ENCODE measurements at regions not wholly inside any gene's neighbourhood (a gene's known extent, or its start where the extent isn't known, plus 50 kb on each side); places are given as distances from the start of the nearest gene placed in this dataset.

DNA sequence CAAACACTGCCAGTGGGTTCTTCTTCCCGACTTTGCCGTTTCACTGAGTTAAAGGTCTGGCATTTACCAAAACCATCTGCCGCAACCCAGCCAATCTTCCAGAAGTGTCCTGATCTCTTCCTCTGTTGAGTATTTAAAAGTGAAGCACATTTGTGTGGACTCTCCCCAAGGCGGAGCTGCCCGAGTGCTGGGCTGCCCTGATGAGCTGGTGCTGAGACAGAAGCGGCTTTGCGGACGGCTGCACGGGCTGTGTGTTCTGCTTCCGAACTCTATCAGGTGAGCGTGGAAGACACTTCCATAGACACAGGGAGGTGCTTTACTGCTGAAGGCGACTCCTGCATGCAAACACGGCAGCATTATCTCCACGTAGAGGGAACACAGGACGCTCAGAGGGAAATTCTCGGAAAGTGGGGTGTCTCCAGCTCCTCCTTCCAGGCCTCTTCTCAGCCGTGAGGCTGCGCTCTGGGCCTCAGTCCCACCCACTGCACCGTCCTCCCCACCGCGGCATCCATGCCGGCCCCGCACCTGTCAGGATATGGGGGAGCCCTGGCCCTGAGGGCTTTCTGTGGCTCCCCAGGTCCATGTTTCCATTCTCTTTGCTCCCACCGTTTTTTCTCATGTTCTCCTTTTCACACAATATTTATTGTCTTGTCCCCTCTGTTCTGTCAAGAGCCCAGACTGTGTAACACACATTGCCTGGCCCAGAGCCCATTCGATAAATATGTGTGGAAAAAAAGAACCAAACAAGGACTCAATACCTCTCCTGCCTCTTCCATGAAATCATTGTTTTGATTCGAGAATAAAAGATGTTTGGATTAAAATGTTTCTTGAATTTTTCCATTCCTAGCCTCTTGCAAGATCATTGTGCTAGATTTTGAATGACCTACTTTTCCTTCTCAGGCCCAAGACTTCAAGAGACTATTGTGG is 205.1 kb downstream of the DLL1 start:
- no peak overlapping the region for H3K9ac ChIP-seq (ENCODE audit: insufficient read depth in 1 of 2, low read length in 2 of 2)
- H3K4me3 ChIP-seq, result no peak overlapping the region
- ATAC-seq (ENCODE audit: insufficient read depth, low FRiP score) (no peak), DNase-seq (peak in 2 of 3 donors; percentile 24 to 47)
- H3K9me3 ChIP-seq (ENCODE audit: control insufficient read depth in 4 of 4, insufficient read depth in 3 of 4, low read length in 3 of 4), result no peaks in the 10 kb centered on the region
- no peaks in the 10 kb centered on the region for H3K36me3 ChIP-seq (ENCODE audit: control insufficient read depth in 4 of 4, insufficient read depth in 4 of 4, low read length in 4 of 4)
- TF ChIP-seq, protein P1, sequence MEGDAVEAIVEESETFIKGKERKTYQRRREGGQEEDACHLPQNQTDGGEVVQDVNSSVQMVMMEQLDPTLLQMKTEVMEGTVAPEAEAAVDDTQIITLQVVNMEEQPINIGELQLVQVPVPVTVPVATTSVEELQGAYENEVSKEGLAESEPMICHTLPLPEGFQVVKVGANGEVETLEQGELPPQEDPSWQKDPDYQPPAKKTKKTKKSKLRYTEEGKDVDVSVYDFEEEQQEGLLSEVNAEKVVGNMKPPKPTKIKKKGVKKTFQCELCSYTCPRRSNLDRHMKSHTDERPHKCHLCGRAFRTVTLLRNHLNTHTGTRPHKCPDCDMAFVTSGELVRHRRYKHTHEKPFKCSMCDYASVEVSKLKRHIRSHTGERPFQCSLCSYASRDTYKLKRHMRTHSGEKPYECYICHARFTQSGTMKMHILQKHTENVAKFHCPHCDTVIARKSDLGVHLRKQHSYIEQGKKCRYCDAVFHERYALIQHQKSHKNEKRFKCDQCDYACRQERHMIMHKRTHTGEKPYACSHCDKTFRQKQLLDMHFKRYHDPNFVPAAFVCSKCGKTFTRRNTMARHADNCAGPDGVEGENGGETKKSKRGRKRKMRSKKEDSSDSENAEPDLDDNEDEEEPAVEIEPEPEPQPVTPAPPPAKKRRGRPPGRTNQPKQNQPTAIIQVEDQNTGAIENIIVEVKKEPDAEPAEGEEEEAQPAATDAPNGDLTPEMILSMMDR (IDR thresholded peaks at IDR 0.05; ENCODE audit: control extremely low read depth, extremely low read depth), result no peak
- peaks cover 0 to 21% (median 0%) of the 10 kb centered on the region in 3 donors for H3K27me3 ChIP-seq (ENCODE audit: control insufficient read depth in 3 of 3, insufficient read depth in 3 of 3, low read length in 2 of 3)
- H3K27ac ChIP-seq (ENCODE audit: low read depth in 1 of 2, low read length in 1 of 2), result no peak overlapping the region
- H3K4me1 ChIP-seq (ENCODE audit: control insufficient read depth in 5 of 5, insufficient read depth in 5 of 5, low read length in 5 of 5), result peaks cover 0 to 4% (median 0%) of the 10 kb centered on the region in 5 donors
- WGBS, 2 donors, result 79 to 81% methylated on average over 26 of the region's 26 CpGs

DNA sequence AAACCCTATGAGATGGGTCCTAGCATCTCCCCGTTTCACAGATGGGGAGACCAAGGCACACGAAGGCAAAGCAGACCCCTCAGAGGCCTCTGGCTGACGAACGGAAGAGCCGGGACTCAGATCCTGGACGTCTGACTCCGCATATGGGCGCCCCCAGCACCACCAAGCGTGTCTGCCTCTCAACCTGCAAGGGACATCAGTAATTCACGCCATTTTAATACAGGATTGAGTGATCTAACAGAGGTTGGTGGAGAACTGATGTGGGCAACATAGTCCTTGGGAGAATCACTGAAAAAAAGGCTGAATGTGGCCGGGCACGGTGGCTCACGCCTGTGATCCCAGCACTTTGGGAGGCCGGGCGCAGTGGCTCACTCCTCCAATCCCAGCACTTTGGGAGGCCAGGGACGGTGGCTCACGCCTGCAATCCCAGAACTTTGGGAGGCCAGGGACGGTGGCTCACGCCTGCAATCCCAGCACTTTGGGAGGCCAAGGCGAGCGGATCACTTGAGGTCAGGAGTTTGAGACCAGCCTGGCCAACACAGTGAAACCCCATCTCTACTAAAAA is 206.6 kb downstream of the DLL1 start:
- H3K4me3 ChIP-seq, result no peak overlapping the region
- peaks cover 0 to 2% (median 0%) of the 10 kb centered on the region in 4 donors for H3K9me3 ChIP-seq (ENCODE audit: control insufficient read depth in 4 of 4, insufficient read depth in 3 of 4, low read length in 3 of 4)
- TF ChIP-seq, protein P1 (IDR thresholded peaks at IDR 0.05; ENCODE audit: control extremely low read depth, extremely low read depth), result no peak
- DNase-seq (no peak), ATAC-seq (ENCODE audit: insufficient read depth, low FRiP score) (no peak)
- peaks cover 0 to 2% (median 0%) of the 10 kb centered on the region in 5 donors for H3K4me1 ChIP-seq (ENCODE audit: control insufficient read depth in 5 of 5, insufficient read depth in 5 of 5, low read length in 5 of 5)
- H3K27me3 ChIP-seq (ENCODE audit: control insufficient read depth in 3 of 3, insufficient read depth in 3 of 3, low read length in 2 of 3), result peaks cover 0 to 31% (median 4%) of the 10 kb centered on the region in 3 donors
- WGBS, 2 donors, result 93 to 95% methylated on average over 20 to 21 of the region's 21 CpGs
- H3K36me3 ChIP-seq (ENCODE audit: control insufficient read depth in 4 of 4, insufficient read depth in 4 of 4, low read length in 4 of 4), result no peaks in the 10 kb centered on the region
- H3K27ac ChIP-seq (ENCODE audit: low read depth in 1 of 2, low read length in 1 of 2), result no peak overlapping the region
- no peak overlapping the region for H3K9ac ChIP-seq (ENCODE audit: insufficient read depth in 1 of 2, low read length in 2 of 2)

GRCh38 chr6:170083236-170084051 is 207.4 kb downstream of the DLL1 start:
- H3K27me3 ChIP-seq (ENCODE audit: control insufficient read depth in 3 of 3, insufficient read depth in 3 of 3, low read length in 2 of 3), result peaks cover 0 to 31% (median 4%) of the 10 kb centered on the region in 3 donors
- DNase-seq, result no peak
- no peak overlapping the region for H3K27ac ChIP-seq (ENCODE audit: low read depth in 1 of 2, low read length in 1 of 2)
- WGBS, 2 donors, result 90 to 92% methylated on average over 33 of the region's 33 CpGs
- ATAC-seq (ENCODE audit: insufficient read depth, low FRiP score), result no peak
- H3K4me1 ChIP-seq (ENCODE audit: control insufficient read depth in 5 of 5, insufficient read depth in 5 of 5, low read length in 5 of 5), result peaks cover 0 to 2% (median 0%) of the 10 kb centered on the region in 5 donors
- no peak overlapping the region for H3K4me3 ChIP-seq
- H3K9me3 ChIP-seq (ENCODE audit: control insufficient read depth in 4 of 4, insufficient read depth in 3 of 4, low read length in 3 of 4), result peaks cover 0 to 5% (median 0%) of the 10 kb centered on the region in 4 donors
- no peak overlapping the region for H3K9ac ChIP-seq (ENCODE audit: insufficient read depth in 1 of 2, low read length in 2 of 2)
- TF ChIP-seq, protein P1 (IDR thresholded peaks at IDR 0.05; ENCODE audit: control extremely low read depth, extremely low read depth), result no peak
- H3K36me3 ChIP-seq (ENCODE audit: control insufficient read depth in 4 of 4, insufficient read depth in 4 of 4, low read length in 4 of 4), result no peaks in the 10 kb centered on the region

Data from lung (tissue), 11 donors.